ENCODE measurements at regions not wholly inside any gene's neighbourhood (a gene's known extent, or its start where the extent isn't known, plus 50 kb on each side); places are given as distances from the start of the nearest gene placed in this dataset.
A peak's percentile ranks its signal among the peaks of the same experiment; 100 is the strongest.

DNA sequence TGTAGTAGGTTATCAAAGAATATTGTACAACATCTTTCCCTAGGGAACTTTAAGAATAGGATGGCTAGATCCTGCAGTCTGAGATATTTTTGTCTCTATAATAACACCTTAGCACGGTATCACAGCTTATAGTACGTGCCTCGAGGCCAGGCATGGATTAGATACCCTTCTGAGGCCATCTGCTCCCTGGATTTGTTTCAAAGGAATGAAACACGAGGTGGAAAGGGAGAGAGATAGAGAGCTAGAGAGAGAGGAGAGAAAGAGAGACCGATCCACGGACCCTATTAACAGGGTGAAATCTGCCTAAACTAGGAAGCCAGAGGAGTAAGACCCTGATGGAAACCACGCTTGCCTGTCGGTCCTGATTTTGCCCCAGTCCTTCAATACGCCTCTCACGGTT, 92.5 kb downstream of the CD83 start:
- in situ Hi-C loops (cut with HindIII; ENCODE audit: low pct_unique_long_range_greater_than_20kb, low sequenced_read_pairs) (no loop called here), intact Hi-C loops (cut with micrococcal nuclease; ENCODE audit: unreplicated experiment) (loop anchor here (10.0 kb wide), 1 partner anchor 1285 kb away; no protein-coding TSS in a partner anchor)
- H3K4me1 ChIP-seq (ENCODE audit: control insufficient read depth, insufficient read depth, low read length) = peaks cover 4% of the 10 kb centered on the region; the same call in 1 of the 2 replicates
- ChIA-PET CTCF (interaction anchor here (0.5 kb wide), 1 partner anchor 369 kb away, joined by 3 read pairs; no protein-coding TSS in a partner anchor), POLR2A (interaction anchor here (0.6 kb wide), 1 partner anchor 286 kb away, joined by 3 read pairs; the partner anchor contains the start of gene RNF182)
- DNase-seq (ENCODE audit: low read depth, low spot score) = no peak
- no TSS peak for BruUV-seq (replicated peaks)
- H3K4me3 ChIP-seq (ENCODE audit: low read depth in 2 of 2, low read length in 2 of 2) = peak overlapping the region; percentile 72 to 75
- no peaks in the 10 kb centered on the region for H3K36me3 ChIP-seq (ENCODE audit: control insufficient read depth, insufficient read depth, low read length)
- TF ChIP-seq TCF7L2 (IDR thresholded peaks at IDR 0.05; ENCODE audit: low read depth, low read length) (no peak), SIN3A (IDR thresholded peaks at IDR 0.05; ENCODE audit: borderline replicate concordance, insufficient read depth, low read depth, low read length) (no peak), CTCF (IDR thresholded peaks at IDR 0.05) (no peak), POLR2AphosphoS5 (IDR thresholded peaks at IDR 0.05; ENCODE audit: low read depth, low read length) (no peak), REST (IDR thresholded peaks at IDR 0.05; ENCODE audit: insufficient read depth in 1 of 2, low read depth in 2 of 2, low read length in 1 of 2) (no peak)
- peaks cover 2% of the 10 kb centered on the region; the same call in 1 of the 2 replicates for H3K27me3 ChIP-seq (ENCODE audit: control insufficient read depth, insufficient read depth, low read length)
- peak overlapping the region; percentile 81 for H3K27ac ChIP-seq (ENCODE audit: low read length)
- no peak for ATAC-seq
- H3K9me3 ChIP-seq (ENCODE audit: control insufficient read depth, insufficient read depth, low read depth, low read length) = no peaks in the 10 kb centered on the region

DNA sequence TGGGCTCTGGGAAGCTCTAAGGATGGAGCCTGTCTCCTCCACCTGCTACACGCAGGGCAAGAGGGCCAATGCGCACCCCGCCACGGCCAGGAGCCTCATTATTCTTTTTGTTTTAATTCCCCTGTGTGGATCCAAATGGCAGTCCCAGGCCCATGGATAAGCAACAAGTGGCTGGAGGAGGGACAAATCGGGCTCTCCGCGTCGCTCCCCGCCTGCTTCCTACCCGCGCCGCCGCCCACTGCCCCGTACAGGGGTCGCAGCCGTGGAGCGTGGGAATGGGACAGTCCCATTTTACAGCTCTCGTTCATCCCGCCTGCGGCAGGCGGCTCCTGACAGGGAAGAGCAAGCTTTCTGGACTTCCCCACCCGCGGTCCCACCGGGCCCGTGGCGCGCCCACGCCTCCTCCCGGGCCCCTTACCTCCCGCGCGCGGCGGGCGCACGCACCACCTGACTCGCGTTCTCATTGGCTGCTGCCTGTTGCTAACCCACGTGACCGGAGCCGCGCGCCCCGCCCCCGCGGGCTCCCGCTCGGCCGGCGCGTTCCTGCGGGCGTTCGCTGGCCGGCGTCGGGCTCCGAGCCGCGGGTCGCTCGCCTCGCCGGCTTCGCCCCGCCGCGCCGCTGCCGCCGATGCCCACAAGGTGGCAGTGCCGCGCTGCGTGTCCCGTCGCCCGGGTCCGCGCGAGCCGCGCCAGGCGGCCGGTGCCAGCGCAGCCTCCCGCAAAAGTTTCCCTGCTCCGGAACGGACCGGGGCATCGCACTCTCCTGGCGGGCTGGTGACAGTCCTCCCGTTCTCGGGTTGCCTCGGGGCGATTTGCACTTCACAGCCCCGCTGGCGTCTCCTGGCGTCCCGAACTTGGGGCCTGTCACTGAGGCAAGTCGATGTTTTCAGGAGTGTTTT, 93.3 kb downstream of the CD83 start:
- peak; percentile 15 for DNase-seq (ENCODE audit: low read depth, low spot score)
- in situ Hi-C loops (cut with HindIII; ENCODE audit: low pct_unique_long_range_greater_than_20kb, low sequenced_read_pairs) = no loop called here
- Histone ChIP-seq H3K4me3 (ENCODE audit: low read depth in 2 of 2, low read length in 2 of 2) (peak overlapping the region; percentile 72 to 75), H3K27me3 (ENCODE audit: control insufficient read depth, insufficient read depth, low read length) (peaks cover 2% of the 10 kb centered on the region; the same call in 1 of the 2 replicates), H3K4me1 (ENCODE audit: control insufficient read depth, insufficient read depth, low read length) (peaks cover 4% of the 10 kb centered on the region; the same call in 1 of the 2 replicates), H3K36me3 (ENCODE audit: control insufficient read depth, insufficient read depth, low read length) (no peaks in the 10 kb centered on the region), H3K9me3 (ENCODE audit: control insufficient read depth, insufficient read depth, low read depth, low read length) (no peaks in the 10 kb centered on the region), H3K27ac (ENCODE audit: low read length) (peak overlapping the region; percentile 81)
- POLR2A ChIA-PET = interaction anchor here (0.6 kb wide), 1 partner anchor 286 kb away, joined by 3 read pairs; the partner anchor contains the start of gene RNF182
- TF ChIP-seq CTCF (IDR thresholded peaks at IDR 0.05) = peak; percentile 96
- TF ChIP-seq TCF7L2 (IDR thresholded peaks at IDR 0.05; ENCODE audit: low read depth, low read length) = 0 out of 2 replicates have a peak, but pooled peaks have one; percentile 22
- no peak for TF ChIP-seq POLR2AphosphoS5 (IDR thresholded peaks at IDR 0.05; ENCODE audit: low read depth, low read length)
- no peak for TF ChIP-seq SIN3A (IDR thresholded peaks at IDR 0.05; ENCODE audit: borderline replicate concordance, insufficient read depth, low read depth, low read length)
- 0 out of 4 replicates have a peak, but pooled peaks of 1 of the 2 experiments have one; percentile 58 for TF ChIP-seq REST (IDR thresholded peaks at IDR 0.05; ENCODE audit: insufficient read depth in 1 of 2, low read depth in 2 of 2, low read length in 1 of 2)
- CTCF ChIA-PET = interaction anchor here (0.6 kb wide), 1 partner anchor 510 kb away, joined by 3 read pairs; no protein-coding TSS in a partner anchor
- intact Hi-C loops (cut with micrococcal nuclease; ENCODE audit: unreplicated experiment) = loop anchor here (10.0 kb wide), 1 partner anchor 1284 kb away; no protein-coding TSS in a partner anchor
- peak; percentile 99 for ATAC-seq
- BruUV-seq (replicated peaks) = no TSS peak
